ENCODE measurements at regions not wholly inside any gene's neighbourhood (a gene's known extent, or its start where the extent isn't known, plus 50 kb on each side); places are given as distances from the start of the nearest gene placed in this dataset.

DNA sequence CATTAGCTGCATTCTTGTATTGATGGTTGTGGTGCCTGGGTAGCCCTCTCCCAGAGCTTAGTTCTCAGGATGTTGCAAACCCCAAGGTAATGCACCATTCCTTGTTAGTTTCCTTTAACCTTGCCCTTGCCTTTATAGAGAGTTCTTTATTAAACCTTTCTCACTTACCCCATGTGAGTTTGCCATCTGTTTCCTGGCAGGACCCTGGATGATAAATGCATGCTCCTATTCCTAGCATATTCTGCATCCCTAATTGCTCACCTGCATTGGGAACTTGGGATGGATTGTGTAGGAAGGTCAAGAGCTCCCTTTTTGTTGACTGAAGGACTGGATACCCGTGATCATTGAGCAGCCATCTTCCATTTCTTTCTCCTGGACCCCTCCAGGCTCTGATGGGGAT lies 59.9 kb upstream of the AP1S2 start:
- H3K23ac ChIP-seq (ENCODE audit: insufficient read length, low read depth, low read length), result no peak overlapping the region
- H3K14ac ChIP-seq (ENCODE audit: insufficient read depth, low read length), result no peak overlapping the region
- no peak overlapping the region for H3K4me2 ChIP-seq (ENCODE audit: insufficient read depth, insufficient read length, low read length)
- H4K5ac ChIP-seq (ENCODE audit: insufficient read length, low read depth, low read length), result no peak overlapping the region
- H3K9me3 ChIP-seq (ENCODE audit: control insufficient read depth, low read depth, low read length), result peaks cover 8% of the 10 kb centered on the region
- no peak overlapping the region for H3T11ph ChIP-seq (ENCODE audit: low read length)
- no peak overlapping the region for H3K56ac ChIP-seq (ENCODE audit: insufficient read length, low read depth, low read length)
- no peak overlapping the region for H2AK5ac ChIP-seq (ENCODE audit: insufficient read length, low read length)
- peaks cover 3% of the 10 kb centered on the region; the same call in 1 of the 2 replicates for H3K27me3 Mint-ChIP-seq (ENCODE audit: low read depth)
- H2BK5ac ChIP-seq (ENCODE audit: insufficient read length, low read length), result no peak overlapping the region
- DNase-seq, result no peak
- H3K4me3 Mint-ChIP-seq, result no peak overlapping the region
- H2AFZ ChIP-seq (ENCODE audit: low read length), result no peak overlapping the region
- H3K79me2 ChIP-seq (ENCODE audit: insufficient read depth, low read length), result no peaks in the 10 kb centered on the region
- no peak overlapping the region; a peak in 1 of 7 replicates for H3K27ac Mint-ChIP-seq
- no peaks in the 10 kb centered on the region for H3K23me2 ChIP-seq (ENCODE audit: insufficient read length, low read depth, low read length, poor library complexity, severe bottlenecking)
- no peak overlapping the region for H2BK12ac ChIP-seq (ENCODE audit: insufficient read length, low read depth, low read length)
- no peaks in the 10 kb centered on the region for H4K20me1 ChIP-seq (ENCODE audit: control insufficient read depth, insufficient read depth, insufficient read length)
- peaks cover 3% of the 10 kb centered on the region; the same call in 1 of the 2 replicates for H3K4me1 ChIP-seq (ENCODE audit: insufficient read depth, low read length)
- TF ChIP-seq, protein P1, sequence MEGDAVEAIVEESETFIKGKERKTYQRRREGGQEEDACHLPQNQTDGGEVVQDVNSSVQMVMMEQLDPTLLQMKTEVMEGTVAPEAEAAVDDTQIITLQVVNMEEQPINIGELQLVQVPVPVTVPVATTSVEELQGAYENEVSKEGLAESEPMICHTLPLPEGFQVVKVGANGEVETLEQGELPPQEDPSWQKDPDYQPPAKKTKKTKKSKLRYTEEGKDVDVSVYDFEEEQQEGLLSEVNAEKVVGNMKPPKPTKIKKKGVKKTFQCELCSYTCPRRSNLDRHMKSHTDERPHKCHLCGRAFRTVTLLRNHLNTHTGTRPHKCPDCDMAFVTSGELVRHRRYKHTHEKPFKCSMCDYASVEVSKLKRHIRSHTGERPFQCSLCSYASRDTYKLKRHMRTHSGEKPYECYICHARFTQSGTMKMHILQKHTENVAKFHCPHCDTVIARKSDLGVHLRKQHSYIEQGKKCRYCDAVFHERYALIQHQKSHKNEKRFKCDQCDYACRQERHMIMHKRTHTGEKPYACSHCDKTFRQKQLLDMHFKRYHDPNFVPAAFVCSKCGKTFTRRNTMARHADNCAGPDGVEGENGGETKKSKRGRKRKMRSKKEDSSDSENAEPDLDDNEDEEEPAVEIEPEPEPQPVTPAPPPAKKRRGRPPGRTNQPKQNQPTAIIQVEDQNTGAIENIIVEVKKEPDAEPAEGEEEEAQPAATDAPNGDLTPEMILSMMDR (conservative IDR thresholded peaks at IDR 0.05), result no peak
- H3K9me3 Mint-ChIP-seq, result peaks cover 22 to 25% of the 10 kb centered on the region in 2 experiments
- no peak overlapping the region for H3K27ac ChIP-seq (ENCODE audit: insufficient read length, low read depth, low read length)
- no peak overlapping the region for H2BK120ac ChIP-seq (ENCODE audit: low read depth, low read length, poor library complexity, severe bottlenecking)
- no peak overlapping the region for H3K4ac ChIP-seq (ENCODE audit: low read depth, low read length)
- no CpG with 5 or more reads among the region's 1 CpG for WGBS (ENCODE audit: extremely low coverage, insufficient read length, low lambda C conversion rate)
- no peak overlapping the region for H2BK15ac ChIP-seq (ENCODE audit: low read depth, low read length)
- no peaks in the 10 kb centered on the region; the same call in 1 of the 2 replicates for H3K27me3 ChIP-seq (ENCODE audit: insufficient read depth, low read length)
- no peak overlapping the region for H3K9ac ChIP-seq (ENCODE audit: extremely low read depth, insufficient read length, low read length)
- no peak overlapping the region for H4K91ac ChIP-seq (ENCODE audit: insufficient read length, low read depth, low read length)
- H2BK20ac ChIP-seq (ENCODE audit: low read depth, low read length, poor library complexity, severe bottlenecking), result no peak overlapping the region
- H3K36me3 Mint-ChIP-seq (ENCODE audit: insufficient read depth in 1 of 3, low read depth in 3 of 3), result peaks cover 17 to 33% (median 22%) of the 10 kb centered on the region in 3 experiments
- H3K4me1 Mint-ChIP-seq, result peaks cover 21 to 37% of the 10 kb centered on the region in 2 experiments
- no peak overlapping the region for H4K8ac ChIP-seq (replicated peaks; ENCODE audit: insufficient read length, low read depth, low read length)
- no peak overlapping the region for H3K18ac ChIP-seq (ENCODE audit: insufficient read length, low read depth, low read length)
- H3K79me1 ChIP-seq (ENCODE audit: insufficient read depth, low read depth, low read length, poor library complexity, severe bottlenecking), result no peaks in the 10 kb centered on the region
